HEK293 (cell line): ENCODE measurements at regions not wholly inside any gene's neighbourhood (a gene's known extent, or its start where the extent isn't known, plus 50 kb on each side); places are given as distances from the start of the nearest gene placed in this dataset.

Experiments used
- CTCF ChIA-PET: fragments of 350-600 bp; formaldehyde crosslinking; extraction: SDS; loops from one replicate; lab custom pipeline; 2021; ENCODE audit warnings: antibody characterized with exemption; lab: Yijun Ruan, JAX
- POLR2A ChIA-PET: fragments of 300-600 bp; formaldehyde crosslinking; extraction: SDS; loops from one replicate; lab custom pipeline; 2020; ENCODE audit warnings: antibody characterized with exemption, inconsistent platforms; lab: Yijun Ruan, JAX
- H3K27ac ChIP-seq: fragments of 200-500 bp; sonication (Bioruptor generic); 2 replicates; pipeline ENCODE4 v1.5.1; 2014; ENCODE audit warnings: low read depth, low read length, control low read depth, inconsistent platforms; ENCODE audit errors: extremely low read depth
- H3K36me3 ChIP-seq, 2 experiments: fragments of 200-500 bp in 1 of 2; sonication (Bioruptor generic) in 1 of 2; 1 replicate in 1 of 2; 2 replicates in 1 of 2; pipeline ENCODE4 v1.5.1; 2014 to 2017; ENCODE audit warnings: inconsistent platforms in 2 of 2, low read length in 2 of 2; ENCODE audit not compliant: control insufficient read depth in 2 of 2, insufficient read depth in 1 of 2
- H3K4me1 ChIP-seq: fragments of 200-500 bp; sonication (Bioruptor generic); 2 replicates; pipeline ENCODE4 v1.5.1; 2014; ENCODE audit warnings: mild to moderate bottlenecking, low read length, inconsistent platforms; ENCODE audit not compliant: control insufficient read depth, insufficient read depth
- H3K4me3 ChIP-seq: 2 replicates; pipeline ENCODE4 v1.5.1; 2011; ENCODE audit warnings: low read depth, mild to moderate bottlenecking, control low read depth, low read length, moderate library complexity
- H3K9me3 ChIP-seq: fragments of 200-500 bp; sonication (Bioruptor generic); 2 replicates; pipeline ENCODE4 v1.5.1; 2014; ENCODE audit warnings: low read depth, low read length, inconsistent platforms; ENCODE audit not compliant: control insufficient read depth, insufficient read depth
- GLI2 ChIP-seq: fragments of 450-650 bp; formaldehyde crosslinking; IDR thresholded peaks from 2 replicates; pipeline ENCODE4; 2017; ENCODE audit warnings: missing biosample characterization, missing genetic modification characterization, low read depth, borderline replicate concordance
- KLF17 ChIP-seq: fragments of 450-650 bp; formaldehyde crosslinking; IDR thresholded peaks from 2 replicates; pipeline ENCODE4 v1.5.1; 2016; ENCODE audit warnings: missing biosample characterization, missing genetic modification characterization
- MZF1 ChIP-seq: fragments of 450-650 bp; formaldehyde crosslinking; IDR thresholded peaks from 2 replicates; pipeline ENCODE4 v1.5.1; 2017; ENCODE audit warnings: missing biosample characterization, missing genetic modification characterization, borderline replicate concordance
- WT1 ChIP-seq: fragments of 450-650 bp; formaldehyde crosslinking; IDR thresholded peaks from 2 replicates; pipeline ENCODE4 v1.5.1; 2016; ENCODE audit warnings: missing biosample characterization, missing genetic modification characterization
- YY1 ChIP-seq: fragments of 450-650 bp; formaldehyde crosslinking; IDR thresholded peaks from 2 replicates; pipeline ENCODE4 v1.5.1; 2018; ENCODE audit warnings: missing biosample characterization, missing genetic modification characterization
- ZBTB10 ChIP-seq: fragments of 450-650 bp; formaldehyde crosslinking; IDR thresholded peaks from 2 replicates; pipeline ENCODE4 v1.5.1; 2016; ENCODE audit warnings: missing biosample characterization, missing genetic modification characterization
- ZBTB26 ChIP-seq: fragments of 450-650 bp; formaldehyde crosslinking; optimal IDR thresholded peaks from 2 replicates; pipeline ENCODE3; 2016; ENCODE audit warnings: missing biosample characterization, mild to moderate bottlenecking, missing genetic modification characterization
- ZIC2 ChIP-seq: fragments of 450-650 bp; formaldehyde crosslinking; IDR thresholded peaks from 2 replicates; pipeline ENCODE4 v1.5.1; 2016; ENCODE audit warnings: missing biosample characterization, missing genetic modification characterization
- ZNF132 ChIP-seq: fragments of 450-650 bp; formaldehyde crosslinking; IDR thresholded peaks from 2 replicates; pipeline ENCODE4 v1.5.1; 2017; ENCODE audit warnings: missing biosample characterization, missing genetic modification characterization, borderline replicate concordance
- ZNF155 ChIP-seq: fragments of 450-650 bp; formaldehyde crosslinking; IDR thresholded peaks from 2 replicates; pipeline ENCODE4 v1.5.1; 2016; ENCODE audit warnings: missing biosample characterization, missing genetic modification characterization
- ZNF214 ChIP-seq: fragments of 450-650 bp; formaldehyde crosslinking; IDR thresholded peaks from 2 replicates; pipeline ENCODE4 v1.5.1; 2017; ENCODE audit warnings: missing biosample characterization, mild to moderate bottlenecking, missing genetic modification characterization, borderline replicate concordance
- ZNF280D ChIP-seq: fragments of 450-650 bp; formaldehyde crosslinking; IDR thresholded peaks from 2 replicates; pipeline ENCODE4 v1.5.1; 2016; ENCODE audit warnings: missing biosample characterization, missing genetic modification characterization
- ZNF391 ChIP-seq: fragments of 450-650 bp; formaldehyde crosslinking; IDR thresholded peaks from 2 replicates; pipeline ENCODE4 v1.5.1; 2016; ENCODE audit warnings: low read depth, missing biosample characterization, missing genetic modification characterization, borderline replicate concordance
- ZNF398 ChIP-seq: fragments of 450-650 bp; formaldehyde crosslinking; IDR thresholded peaks from 2 replicates; pipeline ENCODE4 v1.5.1; 2017; ENCODE audit warnings: missing biosample characterization, missing genetic modification characterization
- ZNF423 ChIP-seq: fragments of 450-650 bp; formaldehyde crosslinking; IDR thresholded peaks from 2 replicates; pipeline ENCODE4 v1.5.1; 2016; ENCODE audit warnings: missing biosample characterization, missing genetic modification characterization
- ZNF677 ChIP-seq: fragments of 450-650 bp; IDR thresholded peaks from 2 replicates; pipeline ENCODE4 v1.5.0; 2018; ENCODE audit warnings: missing biosample characterization, mild to moderate bottlenecking, missing genetic modification characterization, moderate library complexity
- ZNF777 ChIP-seq: fragments of 450-650 bp; formaldehyde crosslinking; IDR thresholded peaks from 2 replicates; pipeline ENCODE4 v1.5.1; 2017; ENCODE audit warnings: missing biosample characterization, missing genetic modification characterization, borderline replicate concordance

GRCh38 chr14:89477391-89477790 lies 60.4 kb upstream of the FOXN3 start:
- no peak overlapping the region for H3K27ac ChIP-seq
- no peaks in the 10 kb centered on the region for H3K36me3 ChIP-seq
- H3K4me1 ChIP-seq: no peaks in the 10 kb centered on the region
- ChIA-PET POLR2A (no interaction called here), CTCF (interaction anchor here (0.6 kb wide), 1 partner anchor 28 kb away, joined by 4 read pairs; no protein-coding TSS in a partner anchor)
- TF ChIP-seq ZNF398 (no peak), ZBTB26 (tag by site-specific recombination) (no peak), ZNF132 (tag by site-specific recombination) (no peak), ZNF423 (tag by site-specific recombination) (no peak), ZNF155 (no peak), ZNF677 (no peak), GLI2 (tag by site-specific recombination) (no peak), ZNF280D (tag by site-specific recombination) (no peak), WT1 (tag by site-specific recombination) (no peak), YY1 (tag by site-specific recombination) (no peak), ZNF214 (tag by site-specific recombination) (no peak), ZBTB10 (tag by site-specific recombination) (no peak), ZNF777 (tag by site-specific recombination) (no peak), ZIC2 (tag by site-specific recombination) (no peak), ZNF391 (tag by site-specific recombination) (no peak), KLF17 (tag by site-specific recombination) (no peak), MZF1 (no peak)
- H3K4me3 ChIP-seq: no peak overlapping the region
- no peaks in the 10 kb centered on the region for H3K9me3 ChIP-seq
